Right ventricle myocardium inferior (tissue), 1 donor: ENCODE measurements at regions not wholly inside any gene's neighbourhood (a gene's known extent, or its start where the extent isn't known, plus 50 kb on each side); places are given as distances from the start of the nearest gene placed in this dataset.

Experiments
- ATAC-seq: fragments of 200-7000 bp; cut with Tn5 transposase; one replicate; pipeline ENCODE4 v1.9.1; 2020; ENCODE audit warnings: mild to moderate bottlenecking, moderate library complexity
- DNase-seq: peaks from one replicate; pipeline ENCODE4 v3.0.0; 2021; ENCODE audit errors: missing footprints
- intact Hi-C: fragments of 100-400 bp; cut with DNase I; formaldehyde crosslinking; loops from one replicate; pipeline ENCODE4 v1.11.0; 2022
- donor health status: DM: no; HTN: yes; CAD: no; lungs with severe emphysema.

DNA sequence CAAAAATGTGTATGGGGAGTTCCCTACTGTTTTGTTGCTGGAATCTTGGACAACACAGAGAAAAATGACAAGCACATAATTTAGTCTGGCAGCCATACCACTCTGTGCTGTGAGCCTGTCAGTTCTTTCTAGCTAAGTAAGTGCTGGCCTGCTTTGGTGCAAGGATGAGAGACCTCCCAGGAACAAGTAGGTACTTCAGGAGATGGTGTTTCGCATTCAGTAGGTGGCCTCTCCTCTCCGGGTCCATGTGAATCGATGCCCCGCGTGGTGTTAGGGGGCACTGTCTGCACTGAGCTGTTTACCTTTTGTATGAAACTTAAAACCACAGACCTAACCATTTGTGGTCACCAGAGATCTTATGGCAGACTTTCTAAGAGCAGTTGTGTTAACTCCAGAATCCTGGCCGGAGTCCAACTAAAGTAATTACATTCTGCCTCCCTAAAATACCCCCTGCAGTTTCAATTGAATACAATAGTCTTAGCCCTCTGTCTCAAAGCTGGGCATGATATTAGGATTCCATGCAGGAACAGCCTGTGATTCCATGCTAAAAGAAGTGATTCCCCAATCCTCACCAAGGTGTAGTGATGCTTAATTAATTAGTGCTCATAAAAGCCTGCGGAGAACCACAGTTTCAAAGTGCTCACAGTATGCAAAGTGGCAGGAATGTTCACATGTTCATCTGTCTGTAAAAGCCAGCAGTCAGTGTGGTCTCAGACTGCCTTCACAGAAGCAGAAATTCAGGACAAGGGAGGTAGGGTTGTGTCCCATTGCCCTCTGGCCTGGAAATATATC, 64.2 kb downstream of the LLPH start:
- ATAC-seq: no peak
- intact Hi-C loops: no loop called here
- no peak for DNase-seq

DNA sequence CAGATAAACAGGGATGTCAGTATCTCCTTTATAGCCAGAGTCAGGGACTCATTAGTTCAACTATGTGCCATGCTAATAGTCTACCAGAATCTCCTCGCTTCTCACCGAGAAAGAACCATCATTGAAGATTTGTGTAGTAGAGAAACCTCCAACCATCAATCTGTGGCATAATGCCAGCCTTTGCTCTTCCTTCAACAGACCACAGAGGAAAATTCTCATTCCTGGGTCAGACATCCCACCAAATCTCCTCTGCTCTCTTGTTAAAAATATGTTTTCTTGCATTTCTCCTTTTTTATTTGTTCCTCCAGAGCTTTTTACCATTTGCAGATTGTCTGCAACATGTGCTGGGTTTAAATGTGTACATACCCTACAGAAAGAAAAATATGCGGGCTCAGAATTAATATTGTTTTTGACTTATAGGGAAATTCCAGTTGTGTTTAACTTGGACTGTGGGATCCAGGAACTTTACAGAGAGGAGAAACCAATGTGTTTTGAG, 64.9 kb downstream of the LLPH start:
- ATAC-seq: no peak
- no peak for DNase-seq
- intact Hi-C loops: no loop called here

DNA sequence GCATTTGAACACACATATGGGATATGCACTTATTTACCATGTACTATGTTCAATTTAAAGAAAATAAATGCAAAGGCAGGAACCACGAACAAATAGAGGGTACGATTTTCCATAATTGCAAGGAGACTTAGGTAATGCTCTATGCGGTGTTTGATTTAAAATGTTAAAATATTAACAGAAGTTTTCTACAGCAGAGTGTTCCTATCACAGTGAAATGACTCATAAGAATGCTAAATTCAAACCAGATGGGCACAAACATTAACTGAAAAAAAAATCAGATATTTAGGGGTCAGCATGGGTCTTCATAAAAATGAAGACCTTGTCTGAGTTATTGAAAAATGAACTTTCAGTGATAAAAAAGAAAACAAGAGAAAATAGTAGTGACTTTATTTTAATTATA, 65.4 kb downstream of the LLPH start:
- ATAC-seq: no peak
- DNase-seq: no peak
- intact Hi-C loops: no loop called here

DNA sequence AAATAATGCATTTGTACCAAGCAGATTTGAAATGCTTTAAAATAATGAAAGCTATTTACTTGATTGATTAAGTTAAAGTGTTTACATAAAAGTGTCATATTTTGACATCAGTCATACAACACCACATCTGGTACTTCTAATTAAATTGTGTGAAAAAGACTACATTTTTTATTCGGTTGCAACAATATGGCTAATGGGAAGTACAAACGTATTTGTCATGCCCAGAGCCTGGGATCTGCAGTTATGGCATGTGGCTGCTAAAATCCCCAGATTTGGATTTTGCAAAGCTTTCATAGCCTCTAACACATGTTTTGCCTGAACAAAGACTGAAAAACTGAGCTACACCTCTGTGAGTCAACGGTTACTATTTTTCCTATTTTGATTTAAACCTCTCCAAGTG, 66.6 kb downstream of the LLPH start:
- DNase-seq (no peak), ATAC-seq (no peak)
- intact Hi-C loops: no loop called here

DNA sequence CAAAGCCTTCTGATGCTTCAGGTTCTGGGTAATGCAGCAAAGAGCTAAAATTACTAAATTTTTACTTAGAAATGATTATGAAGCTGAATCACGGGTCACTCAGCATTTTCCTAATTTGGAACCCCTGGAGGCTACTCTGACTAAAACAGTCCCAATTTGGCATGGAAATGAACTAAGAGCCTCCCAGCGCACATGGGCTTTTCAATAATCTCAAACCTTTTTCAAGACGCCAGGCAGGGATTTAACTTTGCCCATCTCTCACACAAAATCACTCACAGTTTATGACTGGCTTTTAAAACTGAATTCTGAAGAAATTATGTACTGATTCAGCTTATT, 68.3 kb downstream of the LLPH start:
- DNase-seq: no peak
- intact Hi-C loops: no loop called here
- no peak for ATAC-seq

DNA sequence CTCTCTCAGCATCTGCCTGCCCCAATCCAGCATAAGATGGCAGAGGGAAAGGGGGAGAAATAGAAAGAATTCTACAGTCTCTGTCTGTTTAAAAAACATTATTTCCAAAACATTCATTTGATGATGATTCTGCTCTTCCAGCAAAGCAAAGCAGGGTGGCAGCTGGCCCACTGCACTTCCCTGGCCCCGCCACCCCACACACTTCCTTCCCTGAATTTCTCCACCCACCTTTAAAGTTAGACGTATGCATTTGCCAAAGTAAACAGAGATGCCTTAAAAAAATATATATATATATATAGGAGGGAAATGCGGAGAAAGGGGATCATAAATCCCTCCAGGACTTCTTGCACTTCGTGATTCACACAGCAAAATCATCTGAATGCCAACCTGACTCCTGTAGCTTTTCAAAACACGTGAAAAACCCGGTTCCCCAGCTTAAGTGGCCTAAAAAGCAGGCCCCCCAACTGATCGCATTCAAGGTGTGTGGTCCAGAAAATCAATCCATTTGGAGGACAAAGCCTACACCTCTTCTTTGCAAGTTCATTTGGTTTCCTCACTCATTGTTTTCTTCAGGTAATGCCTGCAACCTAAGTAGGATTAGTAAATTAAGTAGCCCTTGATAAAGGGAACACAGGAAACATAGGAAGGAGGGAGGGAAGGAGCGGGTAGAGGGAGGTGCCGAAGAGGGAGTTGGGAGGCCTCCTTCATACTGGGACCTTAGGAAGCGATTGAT, 68.8 kb downstream of the LLPH start:
- ATAC-seq: no peak
- intact Hi-C loops: no loop called here

DNA sequence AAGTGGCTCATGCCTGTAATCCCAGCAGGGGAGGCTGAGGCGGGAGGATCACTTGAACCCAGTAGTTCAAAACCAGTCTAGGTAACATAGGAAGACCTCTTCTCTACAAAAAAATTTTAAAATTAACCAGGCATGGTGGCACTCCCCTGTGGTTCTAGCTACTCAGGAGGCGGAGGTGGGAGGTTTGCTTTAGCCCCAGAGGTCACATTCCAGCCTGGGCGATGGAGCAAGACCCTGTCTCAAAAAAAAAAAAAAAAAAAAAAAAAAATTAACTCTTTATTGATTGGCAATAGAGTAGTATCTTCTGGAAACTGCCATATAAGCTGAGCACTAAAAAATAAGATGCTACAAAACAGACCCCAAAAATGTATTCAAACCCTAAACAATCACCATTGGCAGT, 69.5 kb downstream of the LLPH start:
- intact Hi-C loops: no loop called here
- no peak for DNase-seq
- ATAC-seq: no peak

More for the DNA sequence above, 68.8 kb downstream of the LLPH start:
- DNase-seq: no peak

DNA sequence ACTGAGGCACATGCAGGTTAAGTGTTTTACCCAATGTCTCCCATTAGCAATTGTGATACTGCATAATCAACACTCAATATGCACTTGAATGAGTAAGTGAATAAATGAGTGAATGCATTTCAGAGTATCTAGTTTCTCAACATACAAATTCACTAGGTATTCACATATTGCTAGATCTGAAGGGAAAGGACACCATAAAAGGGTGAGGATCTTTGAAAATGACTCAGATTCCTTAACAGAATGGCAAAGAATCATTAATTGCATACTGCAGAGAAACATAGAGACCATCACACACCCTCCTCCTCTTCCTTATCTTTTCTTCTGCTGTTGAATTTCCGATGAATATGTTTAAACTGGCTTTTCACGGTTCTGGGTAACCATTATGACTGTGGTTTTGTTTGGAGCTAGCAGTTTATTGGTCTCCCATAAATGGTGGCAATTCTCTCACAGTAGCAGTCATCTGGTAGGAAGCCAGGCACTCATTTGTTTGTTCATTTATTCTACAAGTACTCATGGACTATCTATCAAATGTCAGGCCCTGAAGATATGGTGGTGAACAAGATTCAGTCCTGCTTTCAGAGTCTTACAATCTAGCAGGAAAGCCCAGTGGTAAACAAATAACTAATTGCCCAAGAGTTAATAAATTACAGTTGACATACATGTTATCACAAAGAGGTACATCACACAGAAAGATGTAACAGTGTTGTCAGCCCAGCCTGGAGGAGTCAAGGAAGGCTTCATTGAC, 70.2 kb downstream of the LLPH start:
- DNase-seq (no peak), ATAC-seq (no peak)
- intact Hi-C loops: no loop called here

DNA sequence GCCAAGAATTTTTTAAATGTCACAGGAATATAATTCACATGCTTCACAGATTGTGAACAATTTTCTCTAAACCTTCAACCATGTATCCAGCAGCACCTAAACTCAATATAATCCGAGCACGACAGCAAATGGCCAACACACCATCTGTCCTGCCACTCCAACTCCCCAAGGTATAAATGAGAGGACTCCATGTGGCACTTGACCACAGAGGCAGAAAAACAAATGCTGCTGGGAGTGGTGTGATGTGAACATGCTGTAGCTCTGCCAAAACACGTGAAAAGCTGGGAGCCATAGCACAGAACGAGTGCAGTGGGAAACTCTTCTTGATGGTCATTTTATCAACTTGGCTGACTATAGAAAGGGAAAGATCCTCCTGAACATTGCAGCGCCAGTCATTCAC, 70.9 kb downstream of the LLPH start:
- intact Hi-C loops: no loop called here
- ATAC-seq: no peak

DNA sequence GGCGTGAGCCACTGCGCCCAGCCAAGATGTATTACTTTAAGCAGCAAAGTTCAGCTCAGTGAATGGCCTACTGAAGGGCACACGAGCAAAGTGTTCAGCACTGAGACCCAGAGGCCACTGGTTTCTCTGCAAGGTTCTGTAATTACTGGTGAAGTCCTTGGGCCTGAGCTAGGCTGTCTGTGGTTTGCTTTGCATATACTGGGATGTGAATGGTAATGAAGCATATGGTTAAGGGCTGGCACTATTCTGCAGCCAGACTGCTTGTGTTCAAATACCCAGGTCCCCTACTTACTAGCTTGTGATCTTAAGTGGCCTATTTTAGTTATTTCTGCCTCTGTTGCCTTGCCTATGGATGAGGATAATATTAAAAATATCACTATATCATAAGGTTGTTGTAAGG, 72.0 kb downstream of the LLPH start:
- DNase-seq (no peak), ATAC-seq (no peak)
- intact Hi-C loops: no loop called here

More for the DNA sequence above, 70.9 kb downstream of the LLPH start:
- DNase-seq: no peak

DNA sequence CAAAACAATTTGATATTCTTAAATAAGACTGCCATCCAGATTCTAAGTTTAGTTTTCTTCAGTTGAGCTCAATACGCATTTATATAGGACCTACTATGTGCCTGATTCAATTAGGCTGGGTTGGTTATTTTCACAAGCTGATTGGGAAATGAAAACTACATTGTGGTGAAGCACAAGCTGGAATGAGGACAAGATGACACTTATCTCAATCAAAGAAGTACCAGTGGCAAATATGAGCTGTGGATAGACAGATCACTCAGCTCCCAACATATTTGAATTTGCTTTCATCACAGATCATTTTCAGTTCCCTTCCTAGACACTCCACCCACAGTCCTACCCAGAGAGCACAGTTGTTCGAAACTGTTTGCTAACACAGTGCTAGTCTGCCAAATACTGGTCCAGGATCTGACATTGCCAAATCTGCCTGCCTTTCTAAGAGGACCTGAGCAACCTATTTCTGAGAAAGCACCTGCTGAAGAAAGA, 74.7 kb downstream of the LLPH start:
- DNase-seq (no peak), ATAC-seq (no peak)
- intact Hi-C loops: no loop called here

DNA sequence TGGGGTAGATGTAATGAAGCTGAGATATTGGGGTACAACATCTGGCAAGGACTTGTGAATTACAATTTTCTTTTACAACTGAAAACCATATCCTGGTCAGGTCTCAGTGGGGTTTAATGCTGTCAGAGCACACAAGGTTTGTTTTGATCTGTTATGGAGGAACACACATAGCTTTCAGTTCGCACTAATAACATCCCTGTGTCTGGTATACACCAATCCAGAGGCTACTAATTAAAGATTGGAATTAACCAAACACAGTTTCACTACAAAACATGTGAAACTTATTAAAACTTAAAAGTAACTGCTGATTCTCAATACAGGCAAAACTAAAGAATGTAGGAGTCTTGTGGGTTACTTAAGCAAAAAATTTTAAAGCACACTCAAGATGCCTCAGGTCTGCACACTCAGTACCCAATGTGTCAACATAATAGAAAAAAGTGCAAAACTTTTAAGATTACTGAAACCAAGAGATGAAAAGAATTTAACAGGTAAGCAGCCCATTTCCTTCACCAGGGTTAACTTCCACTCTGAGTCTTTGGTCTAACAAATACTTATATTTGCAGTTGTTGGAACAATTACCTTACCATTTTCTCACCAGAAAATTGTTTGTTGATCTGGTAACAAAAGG, 77.4 kb downstream of the LLPH start:
- DNase-seq (no peak), ATAC-seq (no peak)
- intact Hi-C loops: no loop called here

DNA sequence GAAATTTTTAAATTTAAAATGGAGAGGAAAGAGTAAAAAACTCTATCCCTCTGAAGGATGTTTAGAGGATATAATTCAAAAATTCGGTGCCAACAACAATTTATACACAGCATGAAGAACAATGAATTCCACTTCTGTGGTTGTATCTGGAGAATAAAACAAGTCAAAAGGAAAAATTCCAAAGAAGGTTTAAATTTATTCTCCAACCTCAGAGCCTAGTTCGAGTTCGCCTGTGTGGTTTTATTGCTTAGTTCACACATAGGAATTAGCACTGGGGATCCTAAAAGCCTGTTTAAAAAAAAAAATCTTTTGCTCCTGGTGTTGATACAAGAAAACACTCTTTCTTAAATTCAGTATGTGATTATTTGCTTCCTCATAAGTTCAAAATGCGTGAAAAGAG, 79.2 kb downstream of the LLPH start:
- ATAC-seq: no peak
- DNase-seq: no peak
- intact Hi-C loops: no loop called here

DNA sequence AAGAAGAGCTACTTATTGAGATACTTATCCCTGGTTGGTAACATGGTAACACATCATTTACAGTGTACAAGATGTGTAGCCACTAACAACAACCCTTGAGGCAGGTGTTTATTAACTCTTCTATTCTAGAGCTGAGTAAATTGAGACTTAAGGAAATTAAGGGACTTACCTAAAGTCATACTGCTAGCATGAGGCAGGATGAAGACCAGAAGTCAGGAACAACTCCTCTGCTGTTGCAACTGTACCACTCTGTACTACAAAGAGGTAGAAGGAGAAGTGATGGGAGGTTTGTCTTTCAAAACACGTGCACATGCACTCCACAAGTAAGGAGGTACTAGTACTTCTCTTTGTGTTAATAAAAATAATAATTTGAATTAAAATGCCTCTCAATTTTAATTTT, 79.9 kb downstream of the LLPH start:
- no peak for ATAC-seq
- intact Hi-C loops: no loop called here
- no peak for DNase-seq

DNA sequence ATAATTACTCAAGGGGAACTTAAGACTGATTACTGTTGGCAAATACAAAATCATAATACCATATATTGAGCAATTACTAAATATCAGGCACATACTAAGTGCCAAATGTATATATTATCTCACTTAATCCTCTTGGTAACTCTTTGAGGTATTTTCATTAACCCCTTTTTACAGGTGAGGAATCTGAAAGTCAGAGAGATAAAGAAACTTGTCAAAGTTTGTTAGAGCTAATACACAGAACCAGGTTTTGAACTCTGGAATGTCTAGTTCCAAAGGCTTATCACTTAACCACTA, 80.3 kb downstream of the LLPH start:
- ATAC-seq (no peak), DNase-seq (no peak)
- intact Hi-C loops: no loop called here

DNA sequence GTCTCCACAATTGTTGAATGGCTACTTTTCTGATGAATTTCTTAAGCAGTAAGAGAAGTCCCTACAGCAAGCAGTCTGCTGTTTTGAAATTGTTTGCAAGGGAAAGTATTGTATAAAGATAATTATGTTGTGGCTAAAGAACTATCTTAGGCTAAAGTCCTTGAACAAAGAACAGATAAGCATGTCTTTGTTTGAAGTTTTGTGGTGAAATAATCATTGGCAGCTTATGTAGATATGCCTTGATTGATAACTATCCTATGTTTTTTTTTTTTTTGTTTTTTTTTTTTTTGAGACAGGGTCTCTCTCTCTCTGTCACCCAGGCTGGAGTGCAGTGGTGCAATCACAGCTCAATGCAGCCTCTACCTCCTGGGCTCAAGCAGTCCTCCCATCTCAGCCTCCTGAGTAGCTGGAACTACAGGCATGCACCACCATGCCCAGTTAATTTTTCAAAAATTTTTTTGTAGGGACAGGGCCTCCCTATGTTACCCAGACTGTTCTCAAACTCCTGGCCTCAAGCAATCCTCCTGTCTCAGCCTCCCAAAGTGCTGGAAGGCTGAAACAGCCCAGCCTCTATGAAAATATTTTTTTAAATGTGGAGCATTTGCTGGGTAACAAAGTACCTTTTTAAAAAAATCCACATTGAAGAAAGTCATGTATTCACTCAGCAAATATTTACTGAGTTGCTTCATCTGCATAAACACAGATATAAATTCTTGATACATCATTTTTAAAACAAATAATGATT, 80.8 kb downstream of the LLPH start:
- ATAC-seq (no peak), DNase-seq (no peak)
- intact Hi-C loops: no loop called here

DNA sequence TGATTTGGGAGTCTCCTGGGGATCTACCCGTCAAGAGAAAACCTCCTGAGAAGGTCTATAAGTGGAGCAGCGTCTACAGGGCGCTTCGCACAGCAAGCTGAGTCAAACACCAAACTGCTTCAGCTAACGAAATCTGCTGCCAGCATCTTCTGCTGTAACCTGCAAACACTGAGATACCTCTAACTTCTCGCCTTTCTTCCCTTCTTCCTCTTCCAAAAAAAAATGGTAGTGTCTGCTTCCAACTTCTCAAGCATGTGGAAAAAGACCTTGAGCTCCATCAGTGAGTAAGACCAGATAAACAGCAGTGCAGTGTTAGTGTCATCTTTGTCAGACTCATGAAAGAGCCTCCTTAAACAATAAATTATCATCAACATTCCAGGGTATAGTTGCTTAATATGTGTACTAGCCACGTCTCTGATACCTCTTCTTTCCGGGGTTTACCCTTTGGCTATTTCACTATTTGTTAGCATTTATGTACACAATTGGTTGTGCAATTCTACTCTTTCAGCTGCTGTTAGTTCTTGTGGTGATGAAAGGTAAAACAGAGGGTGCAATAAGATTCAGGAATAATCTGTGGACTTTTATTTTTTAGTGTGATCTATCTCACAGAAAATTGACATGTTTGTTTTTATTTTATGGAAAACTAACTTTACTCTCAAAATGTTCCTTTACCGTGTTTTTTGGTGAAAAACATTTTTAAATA, 81.6 kb downstream of the LLPH start:
- intact Hi-C loops: no loop called here
- DNase-seq (no peak), ATAC-seq (no peak)

DNA sequence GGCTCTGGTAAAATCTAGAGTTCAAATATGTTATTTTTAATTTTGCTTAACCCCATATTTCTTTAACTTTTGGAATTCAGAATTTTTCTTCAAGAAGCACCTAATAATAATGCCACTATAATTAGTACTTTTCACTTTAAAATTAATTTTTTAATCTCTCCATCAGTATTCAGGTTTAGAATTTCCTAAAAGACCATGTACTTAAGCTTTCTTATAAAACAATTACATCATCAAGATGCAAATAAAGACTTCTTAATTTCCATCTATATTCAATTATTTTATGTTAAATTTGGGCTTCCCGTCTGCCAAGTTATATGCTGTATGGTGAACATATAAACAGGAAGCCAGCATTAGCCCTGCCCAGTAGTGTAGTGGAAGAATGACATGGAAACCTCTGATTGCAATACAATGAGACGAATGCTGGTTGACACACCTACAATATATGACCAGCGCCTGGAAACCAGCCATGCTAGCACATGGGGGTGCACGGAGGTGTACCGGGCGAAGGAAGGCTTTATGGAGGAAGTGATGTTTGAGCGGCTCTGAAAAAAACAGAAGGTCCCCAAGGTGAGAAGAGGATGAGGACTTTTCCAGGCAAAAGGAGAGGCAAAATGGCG, 82.2 kb downstream of the LLPH start:
- intact Hi-C loops: no loop called here
- no peak for ATAC-seq
- no peak for DNase-seq
